ENCODE measurements at regions not wholly inside any gene's neighbourhood (a gene's known extent, or its start where the extent isn't known, plus 50 kb on each side); places are given as distances from the start of the nearest gene placed in this dataset.

DNA sequence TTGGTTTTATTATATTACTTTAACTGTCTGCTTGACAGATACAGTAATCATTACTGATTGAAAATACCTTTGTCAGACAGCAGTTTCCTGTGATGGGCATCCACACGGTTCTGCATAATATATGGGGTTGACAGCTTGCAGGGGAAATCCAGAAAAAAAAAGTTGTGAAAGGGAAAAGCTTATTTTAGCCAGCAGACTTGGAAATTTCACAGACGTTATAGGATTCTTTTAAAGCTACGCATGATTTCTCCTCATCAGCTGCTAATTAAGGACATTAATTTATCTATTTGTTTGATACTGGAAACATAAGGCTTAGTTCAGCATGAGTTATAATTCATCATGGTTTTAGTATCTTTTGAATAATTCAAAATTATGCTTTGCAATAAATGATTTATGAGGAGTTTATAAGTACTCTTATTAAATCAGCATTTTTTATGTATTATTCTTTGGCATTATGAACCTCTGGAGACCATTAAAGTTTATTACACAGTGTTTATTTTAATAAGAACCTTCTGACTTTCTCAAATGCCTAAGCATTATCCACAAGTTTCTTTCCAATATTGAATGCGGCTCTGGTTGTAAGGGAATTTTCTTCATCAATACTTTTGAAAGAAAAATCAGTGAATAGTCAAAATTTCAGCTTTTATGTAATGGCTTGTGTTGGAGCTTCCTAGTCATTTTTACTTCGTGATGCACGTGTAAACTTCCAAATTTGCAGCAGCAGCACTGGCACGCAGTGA lies 235.3 kb upstream of the KCNK2 start:
- Histone ChIP-seq H3K9me3 (ENCODE audit: low read length) (no peaks in the 10 kb centered on the region), H3K4me2 (ENCODE audit: low read length) (no peak overlapping the region), H3K9me2 (replicated peaks; ENCODE audit: low read length) (no peaks in the 10 kb centered on the region), H3K79me2 (ENCODE audit: low read length) (no peaks in the 10 kb centered on the region), H3K9ac (ENCODE audit: low read length) (no peak overlapping the region), H3K4me1 (ENCODE audit: insufficient read depth, low read length) (peaks cover 28% of the 10 kb centered on the region), H3F3A (ENCODE audit: low read length, unreplicated experiment) (no peaks in the 10 kb centered on the region), H3K27ac (ENCODE audit: low read length) (no peak overlapping the region), H3K36me3 (ENCODE audit: low read depth, low read length) (no peaks in the 10 kb centered on the region), H3K4me3 (ENCODE audit: low read length) (no peak overlapping the region), H2AFZ (ENCODE audit: low read length) (no peak overlapping the region), H4K20me1 (ENCODE audit: low read length) (no peaks in the 10 kb centered on the region), H3K27me3 (ENCODE audit: low read length) (no peaks in the 10 kb centered on the region)
- ATAC-seq (no peak), DNase-seq (no peak)
- intact Hi-C loops (cut with micrococcal nuclease) = no loop called here
- ChIA-PET CTCF (no interaction called here), POLR2A (ENCODE audit: unreplicated experiment) (no interaction called here)
- TF ChIP-seq EZH2phosphoT487 (IDR thresholded peaks at IDR 0.05; ENCODE audit: borderline replicate concordance, low read length) = no peak
- TF ChIP-seq, protein P1, sequence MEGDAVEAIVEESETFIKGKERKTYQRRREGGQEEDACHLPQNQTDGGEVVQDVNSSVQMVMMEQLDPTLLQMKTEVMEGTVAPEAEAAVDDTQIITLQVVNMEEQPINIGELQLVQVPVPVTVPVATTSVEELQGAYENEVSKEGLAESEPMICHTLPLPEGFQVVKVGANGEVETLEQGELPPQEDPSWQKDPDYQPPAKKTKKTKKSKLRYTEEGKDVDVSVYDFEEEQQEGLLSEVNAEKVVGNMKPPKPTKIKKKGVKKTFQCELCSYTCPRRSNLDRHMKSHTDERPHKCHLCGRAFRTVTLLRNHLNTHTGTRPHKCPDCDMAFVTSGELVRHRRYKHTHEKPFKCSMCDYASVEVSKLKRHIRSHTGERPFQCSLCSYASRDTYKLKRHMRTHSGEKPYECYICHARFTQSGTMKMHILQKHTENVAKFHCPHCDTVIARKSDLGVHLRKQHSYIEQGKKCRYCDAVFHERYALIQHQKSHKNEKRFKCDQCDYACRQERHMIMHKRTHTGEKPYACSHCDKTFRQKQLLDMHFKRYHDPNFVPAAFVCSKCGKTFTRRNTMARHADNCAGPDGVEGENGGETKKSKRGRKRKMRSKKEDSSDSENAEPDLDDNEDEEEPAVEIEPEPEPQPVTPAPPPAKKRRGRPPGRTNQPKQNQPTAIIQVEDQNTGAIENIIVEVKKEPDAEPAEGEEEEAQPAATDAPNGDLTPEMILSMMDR (conservative IDR thresholded peaks at IDR 0.05; ENCODE audit: low read depth, low read length) = no peak
- no peak for TF ChIP-seq EZH2 (IDR thresholded peaks at IDR 0.05; ENCODE audit: low read length, unreplicated experiment)
- no TSS peak for BruUV-seq (replicated peaks)

DNA sequence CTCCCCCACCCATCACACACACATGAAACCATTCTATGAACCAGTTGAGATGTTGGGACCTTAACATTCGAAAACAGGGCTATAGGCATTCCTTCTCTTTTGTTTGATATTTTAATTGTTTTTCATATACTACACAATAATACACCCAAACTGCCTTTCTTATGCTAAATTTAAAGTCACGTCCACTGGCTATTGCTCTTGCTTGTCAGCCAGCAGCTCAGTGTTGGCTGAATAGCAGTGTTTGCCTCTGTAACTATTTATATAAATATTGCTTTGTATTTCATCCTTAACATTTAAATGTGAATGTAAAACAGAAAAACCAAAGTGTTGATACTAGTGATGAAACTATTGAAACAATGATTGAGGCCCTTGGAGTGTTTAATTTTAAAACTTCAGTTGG lies 234.4 kb upstream of the KCNK2 start:
- BruUV-seq (replicated peaks) = no TSS peak
- ChIA-PET CTCF (no interaction called here), POLR2A (ENCODE audit: unreplicated experiment) (no interaction called here)
- no peak overlapping the region for H3K9ac ChIP-seq (ENCODE audit: low read length)
- H3K27me3 ChIP-seq (ENCODE audit: low read length) = no peaks in the 10 kb centered on the region
- no peak overlapping the region for H3K4me3 ChIP-seq (ENCODE audit: low read length)
- H3K9me2 ChIP-seq (replicated peaks; ENCODE audit: low read length) = no peaks in the 10 kb centered on the region
- peaks cover 20% of the 10 kb centered on the region for H3K4me1 ChIP-seq (ENCODE audit: insufficient read depth, low read length)
- TF ChIP-seq EZH2phosphoT487 (IDR thresholded peaks at IDR 0.05; ENCODE audit: borderline replicate concordance, low read length) (no peak), EZH2 (IDR thresholded peaks at IDR 0.05; ENCODE audit: low read length, unreplicated experiment) (no peak)
- TF ChIP-seq, protein P1 (conservative IDR thresholded peaks at IDR 0.05; ENCODE audit: low read depth, low read length) = no peak
- no peaks in the 10 kb centered on the region for H3F3A ChIP-seq (ENCODE audit: low read length, unreplicated experiment)
- no peaks in the 10 kb centered on the region for H3K79me2 ChIP-seq (ENCODE audit: low read length)
- H3K4me2 ChIP-seq (ENCODE audit: low read length) = no peak overlapping the region
- DNase-seq = no peak
- ATAC-seq = no peak
- intact Hi-C loops (cut with micrococcal nuclease) = no loop called here
- H3K36me3 ChIP-seq (ENCODE audit: low read depth, low read length) = no peaks in the 10 kb centered on the region
- H3K9me3 ChIP-seq (ENCODE audit: low read length) = no peaks in the 10 kb centered on the region
- H3K27ac ChIP-seq (ENCODE audit: low read length) = no peak overlapping the region
- H4K20me1 ChIP-seq (ENCODE audit: low read length) = no peaks in the 10 kb centered on the region
- H2AFZ ChIP-seq (ENCODE audit: low read length) = no peak overlapping the region

GRCh38 chr1:214850432-214851050 lies 232.0 kb upstream of the KCNK2 start:
- Histone ChIP-seq H4K20me1 (ENCODE audit: low read length) (no peaks in the 10 kb centered on the region), H2AFZ (ENCODE audit: low read length) (no peak overlapping the region), H3F3A (ENCODE audit: low read length, unreplicated experiment) (no peaks in the 10 kb centered on the region), H3K36me3 (ENCODE audit: low read depth, low read length) (no peaks in the 10 kb centered on the region), H3K4me1 (ENCODE audit: insufficient read depth, low read length) (peaks cover 5% of the 10 kb centered on the region; the same call in 1 of the 2 replicates), H3K4me3 (ENCODE audit: low read length) (no peak overlapping the region), H3K79me2 (ENCODE audit: low read length) (no peaks in the 10 kb centered on the region), H3K4me2 (ENCODE audit: low read length) (no peak overlapping the region), H3K9me3 (ENCODE audit: low read length) (no peaks in the 10 kb centered on the region), H3K9me2 (replicated peaks; ENCODE audit: low read length) (no peaks in the 10 kb centered on the region), H3K27me3 (ENCODE audit: low read length) (no peaks in the 10 kb centered on the region), H3K27ac (ENCODE audit: low read length) (no peak overlapping the region), H3K9ac (ENCODE audit: low read length) (no peak overlapping the region)
- POLR2A ChIA-PET (ENCODE audit: unreplicated experiment) = interaction anchor here (0.6 kb wide), 1 partner anchor 43 kb away, joined by 3 read pairs; no protein-coding TSS in a partner anchor
- TF ChIP-seq EZH2 (IDR thresholded peaks at IDR 0.05; ENCODE audit: low read length, unreplicated experiment) (no peak), EZH2phosphoT487 (IDR thresholded peaks at IDR 0.05; ENCODE audit: borderline replicate concordance, low read length) (no peak)
- TF ChIP-seq, protein P1 (conservative IDR thresholded peaks at IDR 0.05; ENCODE audit: low read depth, low read length) = no peak
- no TSS peak for BruUV-seq (replicated peaks)
- intact Hi-C loops (cut with micrococcal nuclease) = no loop called here
- CTCF ChIA-PET = no interaction called here
- no peak for ATAC-seq
- DNase-seq = peak; percentile 42
